ENCODE measurements at regions not wholly inside any gene's neighbourhood (a gene's known extent, or its start where the extent isn't known, plus 50 kb on each side); places are given as distances from the start of the nearest gene placed in this dataset.

DNA sequence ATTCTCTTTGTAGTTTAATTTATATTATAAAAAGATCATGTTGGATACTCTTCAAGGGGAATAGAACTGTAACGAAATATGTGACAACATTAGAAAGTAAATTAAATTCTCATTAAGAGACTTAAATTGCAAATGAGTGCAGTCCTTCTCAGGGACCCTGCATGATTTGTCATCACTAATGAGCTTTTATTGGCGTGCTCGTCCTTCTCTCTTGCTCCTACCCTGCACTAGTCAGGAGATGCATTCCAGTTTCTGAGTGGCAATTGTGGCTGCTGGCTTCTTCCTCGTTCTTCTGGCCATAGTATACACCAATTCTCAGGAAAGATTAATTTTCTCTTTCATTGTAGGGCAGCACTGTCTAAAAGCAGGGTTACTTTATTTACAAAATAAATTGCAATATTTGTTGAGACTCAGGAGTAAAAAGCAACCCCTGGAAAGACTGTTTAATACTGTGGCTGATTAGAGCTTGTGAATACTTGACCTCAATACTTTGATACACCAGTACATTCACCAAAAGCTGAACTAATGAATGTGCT, 376.3 kb upstream of the CHD1 start:
- H2AFZ ChIP-seq (ENCODE audit: low read depth, low read length, poor library complexity, severe bottlenecking) = no peak overlapping the region
- H3K4me1 ChIP-seq (ENCODE audit: control insufficient read depth in 1 of 2, insufficient read depth in 2 of 2, low read length in 2 of 2) = no peaks in the 10 kb centered on the region
- no peaks in the 10 kb centered on the region for H3K27me3 ChIP-seq (ENCODE audit: insufficient read depth, low read length)
- TF ChIP-seq SRF (IDR thresholded peaks at IDR 0.05; ENCODE audit: low read depth) (no peak), POLR2AphosphoS5 (IDR thresholded peaks at IDR 0.05; ENCODE audit: low read depth, low read length) (no peak), ATF3 (IDR thresholded peaks at IDR 0.05) (no peak), POLR2A (IDR thresholded peaks at IDR 0.05; ENCODE audit: borderline replicate concordance, extremely low read depth, insufficient read depth, insufficient read length) (no peak), EGR1 (IDR thresholded peaks at IDR 0.05; ENCODE audit: low read depth) (no peak), ZNF274 (IDR thresholded peaks at IDR 0.05; ENCODE audit: low read depth, low read length) (no peak), SIN3A (IDR thresholded peaks at IDR 0.05; ENCODE audit: low read depth) (no peak), EZH2 (IDR thresholded peaks at IDR 0.05) (no peak), JUND (IDR thresholded peaks at IDR 0.05) (no peak), ZFX (IDR thresholded peaks at IDR 0.05) (no peak)
- TF ChIP-seq, protein P1, sequence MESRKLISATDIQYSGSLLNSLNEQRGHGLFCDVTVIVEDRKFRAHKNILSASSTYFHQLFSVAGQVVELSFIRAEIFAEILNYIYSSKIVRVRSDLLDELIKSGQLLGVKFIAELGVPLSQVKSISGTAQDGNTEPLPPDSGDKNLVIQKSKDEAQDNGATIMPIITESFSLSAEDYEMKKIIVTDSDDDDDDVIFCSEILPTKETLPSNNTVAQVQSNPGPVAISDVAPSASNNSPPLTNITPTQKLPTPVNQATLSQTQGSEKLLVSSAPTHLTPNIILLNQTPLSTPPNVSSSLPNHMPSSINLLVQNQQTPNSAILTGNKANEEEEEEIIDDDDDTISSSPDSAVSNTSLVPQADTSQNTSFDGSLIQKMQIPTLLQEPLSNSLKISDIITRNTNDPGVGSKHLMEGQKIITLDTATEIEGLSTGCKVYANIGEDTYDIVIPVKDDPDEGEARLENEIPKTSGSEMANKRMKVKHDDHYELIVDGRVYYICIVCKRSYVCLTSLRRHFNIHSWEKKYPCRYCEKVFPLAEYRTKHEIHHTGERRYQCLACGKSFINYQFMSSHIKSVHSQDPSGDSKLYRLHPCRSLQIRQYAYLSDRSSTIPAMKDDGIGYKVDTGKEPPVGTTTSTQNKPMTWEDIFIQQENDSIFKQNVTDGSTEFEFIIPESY (IDR thresholded peaks at IDR 0.05; ENCODE audit: extremely low read depth, insufficient replicate concordance, low read length) = no peak
- TF ChIP-seq, protein P2, sequence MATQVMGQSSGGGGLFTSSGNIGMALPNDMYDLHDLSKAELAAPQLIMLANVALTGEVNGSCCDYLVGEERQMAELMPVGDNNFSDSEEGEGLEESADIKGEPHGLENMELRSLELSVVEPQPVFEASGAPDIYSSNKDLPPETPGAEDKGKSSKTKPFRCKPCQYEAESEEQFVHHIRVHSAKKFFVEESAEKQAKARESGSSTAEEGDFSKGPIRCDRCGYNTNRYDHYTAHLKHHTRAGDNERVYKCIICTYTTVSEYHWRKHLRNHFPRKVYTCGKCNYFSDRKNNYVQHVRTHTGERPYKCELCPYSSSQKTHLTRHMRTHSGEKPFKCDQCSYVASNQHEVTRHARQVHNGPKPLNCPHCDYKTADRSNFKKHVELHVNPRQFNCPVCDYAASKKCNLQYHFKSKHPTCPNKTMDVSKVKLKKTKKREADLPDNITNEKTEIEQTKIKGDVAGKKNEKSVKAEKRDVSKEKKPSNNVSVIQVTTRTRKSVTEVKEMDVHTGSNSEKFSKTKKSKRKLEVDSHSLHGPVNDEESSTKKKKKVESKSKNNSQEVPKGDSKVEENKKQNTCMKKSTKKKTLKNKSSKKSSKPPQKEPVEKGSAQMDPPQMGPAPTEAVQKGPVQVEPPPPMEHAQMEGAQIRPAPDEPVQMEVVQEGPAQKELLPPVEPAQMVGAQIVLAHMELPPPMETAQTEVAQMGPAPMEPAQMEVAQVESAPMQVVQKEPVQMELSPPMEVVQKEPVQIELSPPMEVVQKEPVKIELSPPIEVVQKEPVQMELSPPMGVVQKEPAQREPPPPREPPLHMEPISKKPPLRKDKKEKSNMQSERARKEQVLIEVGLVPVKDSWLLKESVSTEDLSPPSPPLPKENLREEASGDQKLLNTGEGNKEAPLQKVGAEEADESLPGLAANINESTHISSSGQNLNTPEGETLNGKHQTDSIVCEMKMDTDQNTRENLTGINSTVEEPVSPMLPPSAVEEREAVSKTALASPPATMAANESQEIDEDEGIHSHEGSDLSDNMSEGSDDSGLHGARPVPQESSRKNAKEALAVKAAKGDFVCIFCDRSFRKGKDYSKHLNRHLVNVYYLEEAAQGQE (IDR thresholded peaks at IDR 0.05; ENCODE audit: low read depth) = no peak
- H3K9me2 ChIP-seq (ENCODE audit: insufficient read depth) = no peaks in the 10 kb centered on the region
- POLR2A ChIA-PET = no interaction called here
- intact Hi-C loops (cut with micrococcal nuclease) = no loop called here
- no peaks in the 10 kb centered on the region for H4K20me1 ChIP-seq (ENCODE audit: insufficient read depth)
- RAD21 ChIA-PET (ENCODE audit: low non-redundant PET in 1 of 2, low total read pairs in 2 of 2, uncharacterized antibody in 2 of 2, unreplicated experiment in 2 of 2) = no interaction called here
- no peak overlapping the region for H3K4me2 ChIP-seq (ENCODE audit: low read length)
- no peaks in the 10 kb centered on the region for H3K9me3 ChIP-seq (ENCODE audit: control insufficient read depth in 1 of 2, insufficient read depth in 1 of 2, low read depth in 1 of 2, low read length in 2 of 2)
- no peak overlapping the region for H3K4me3 ChIP-seq (replicated peaks in 1 of 2; ENCODE audit: low read depth in 1 of 2, low read length in 2 of 2)
- no peak overlapping the region for H3K27ac ChIP-seq (ENCODE audit: low read depth, low read length)
- no peak overlapping the region for H3K9ac ChIP-seq (ENCODE audit: low read length)
- DNase-seq (ENCODE audit: low read depth, low spot score) (no peak), ATAC-seq (no peak)
- H3K36me3 ChIP-seq (ENCODE audit: control insufficient read depth in 1 of 2, insufficient read depth in 2 of 2, low read length in 2 of 2) = no peaks in the 10 kb centered on the region
- no TSS peak for BruUV-seq (replicated peaks)
- H3K79me2 ChIP-seq (ENCODE audit: insufficient read depth, low read length) = no peaks in the 10 kb centered on the region
- CTCF ChIA-PET = no interaction called here
